GM12892 (cell line): ENCODE measurements at regions not wholly inside any gene's neighbourhood (a gene's known extent, or its start where the extent isn't known, plus 50 kb on each side); places are given as distances from the start of the nearest gene placed in this dataset.

ENCODE experiments used
- POLR2A ChIP-seq: IDR thresholded peaks from 2 replicates; pipeline ENCODE4 v1.6.1; 2011; ENCODE audit warnings: low read depth, low read length, control low read depth
- TAF1 ChIP-seq: IDR thresholded peaks from 2 replicates; pipeline ENCODE4 v1.6.1; 2011; ENCODE audit warnings: low read depth, mild to moderate bottlenecking, control low read depth, low read length, borderline replicate concordance

- no peak for TF ChIP-seq POLR2A
- TF ChIP-seq TAF1: no peak
Measured at GRCh38 chr22:49464037-49464436, 363.6 kb downstream of the BRD1 start.
